GM23338 (cell line): ENCODE measurements at regions not wholly inside any gene's neighbourhood (a gene's known extent, or its start where the extent isn't known, plus 50 kb on each side); places are given as distances from the start of the nearest gene placed in this dataset.

ENCODE experiments used
- ATAC-seq: fragments of 200-7000 bp; cut with Tn5 transposase; 3 replicates; pipeline ENCODE4 v1.9.1; 2020
- DNase-seq: peaks from one replicate; pipeline ENCODE4 v3.0.0-alpha.2; 2015; ENCODE audit warnings: low spot score
- H2AFZ ChIP-seq: fragments of 200-600 bp; sonication (generic); 2 replicates; pipeline ENCODE4 v1.8.0; 2016; ENCODE audit warnings: antibody characterized with exemption, mild to moderate bottlenecking, moderate library complexity
- H3F3A ChIP-seq: fragments of 200-600 bp; sonication (generic); replicated peaks from 2 replicates; pipeline ENCODE4 v1.8.0; 2017; ENCODE audit warnings: antibody characterized with exemption, mixed run types, low read depth
- H3K27ac ChIP-seq: fragments of 200-600 bp; sonication (generic); 2 replicates; pipeline ENCODE4 v1.6.1; 2016; ENCODE audit warnings: low read depth
- H3K27me3 ChIP-seq: fragments of 200-600 bp; sonication (generic); 2 replicates; pipeline ENCODE4 v1.8.0; 2016; ENCODE audit warnings: mild to moderate bottlenecking, mixed run types, moderate library complexity; ENCODE audit not compliant: insufficient read depth
- H3K36me3 ChIP-seq: fragments of 200-600 bp; sonication (generic); 2 replicates; pipeline ENCODE4 v1.8.0; 2016; ENCODE audit warnings: mild to moderate bottlenecking; ENCODE audit not compliant: insufficient read depth
- H3K4me1 ChIP-seq: fragments of 200-600 bp; sonication (generic); 2 replicates; pipeline ENCODE4 v1.8.0; 2016; ENCODE audit warnings: mild to moderate bottlenecking, moderate library complexity; ENCODE audit not compliant: insufficient read depth
- H3K4me2 ChIP-seq: fragments of 200-600 bp; sonication (generic); 2 replicates; pipeline ENCODE4 v1.7.1; 2017; ENCODE audit warnings: mixed run types
- H3K4me3 ChIP-seq: fragments of 200-600 bp; sonication (generic); 2 replicates; pipeline ENCODE4 v1.6.1; 2016; ENCODE audit warnings: mixed run types
- H3K79me2 ChIP-seq: fragments of 200-600 bp; sonication (generic); replicated peaks from 2 replicates; pipeline ENCODE4 v1.8.0; 2017; ENCODE audit warnings: mild to moderate bottlenecking; ENCODE audit not compliant: insufficient read depth
- H3K9me2 ChIP-seq: fragments of 200-600 bp; sonication (generic); 2 replicates; pipeline ENCODE4 v1.8.0; 2017; ENCODE audit not compliant: insufficient read depth
- H4K20me1 ChIP-seq: fragments of 200-600 bp; sonication (generic); replicated peaks from 2 replicates; pipeline ENCODE4 v1.8.0; 2017; ENCODE audit warnings: mild to moderate bottlenecking; ENCODE audit not compliant: insufficient read depth
- H3K27ac Mint-ChIP-seq: 2 replicates; pipeline ENCODE4 v1.8.0; 2020; ENCODE audit warnings: inconsistent platforms, mild to moderate bottlenecking, moderate library complexity, mixed read lengths
- H3K27me3 Mint-ChIP-seq: 3 replicates; pipeline ENCODE4 v1.8.0; 2022; ENCODE audit warnings: low read depth, mild to moderate bottlenecking, moderate library complexity, mixed read lengths, inconsistent platforms; ENCODE audit not compliant: insufficient read depth, poor library complexity
- H3K36me3 Mint-ChIP-seq: 3 replicates; pipeline ENCODE4 v1.8.0; 2021; ENCODE audit warnings: low read depth, mild to moderate bottlenecking, inconsistent platforms, moderate library complexity, mixed read lengths
- H3K4me1 Mint-ChIP-seq: 3 replicates; pipeline ENCODE4 v1.8.0; 2020; ENCODE audit warnings: mild to moderate bottlenecking, inconsistent platforms, mixed read lengths
- H3K4me3 Mint-ChIP-seq: 3 replicates; pipeline ENCODE4 v1.8.0; 2021; ENCODE audit warnings: moderate library complexity, mild to moderate bottlenecking, inconsistent platforms, mixed read lengths
- H3K9me3 Mint-ChIP-seq: 3 replicates; pipeline ENCODE4 v1.8.0; 2020; ENCODE audit warnings: moderate library complexity, mild to moderate bottlenecking, inconsistent platforms, mixed read lengths
- EZH2 ChIP-seq: fragments of 200-600 bp; sonication (generic); IDR thresholded peaks from one replicate; pipeline ENCODE4 v1.8.0; 2017; ENCODE audit warnings: antibody characterized with exemption, mild to moderate bottlenecking, low read depth; ENCODE audit not compliant: unreplicated experiment
- EZH2phosphoT487 ChIP-seq: fragments of 200-600 bp; sonication (generic); IDR thresholded peaks from one replicate; pipeline ENCODE4 v1.8.1; 2018; ENCODE audit warnings: antibody characterized with exemption; ENCODE audit not compliant: unreplicated experiment
- JUNB ChIP-seq: IDR thresholded peaks from one replicate; pipeline ENCODE4 v1.6.1; 2016; ENCODE audit warnings: antibody characterized with exemption; ENCODE audit not compliant: unreplicated experiment
- NANOG ChIP-seq: IDR thresholded peaks from 2 replicates; pipeline ENCODE4 v1.6.1; 2016; ENCODE audit warnings: antibody characterized with exemption, borderline replicate concordance
- ZNF114 ChIP-seq: fragments of 250-450 bp; sonication (Bioruptor Pico); IDR thresholded peaks from 2 replicates; pipeline ENCODE4 v1.5.0; 2020; ENCODE audit warnings: mild to moderate bottlenecking, moderate library complexity
- ZNF331 ChIP-seq: fragments of 250-450 bp; sonication (Bioruptor Pico); IDR thresholded peaks from 2 replicates; pipeline ENCODE4 v1.5.0; 2020; ENCODE audit warnings: low read depth, mild to moderate bottlenecking, moderate library complexity
- TF ChIP-seq, protein P1 (sequence below): IDR thresholded peaks from one replicate; pipeline ENCODE4 v1.6.1; 2018; ENCODE audit warnings: antibody characterized with exemption; ENCODE audit not compliant: unreplicated experiment
- TF ChIP-seq, protein P2 (sequence below), 2 experiments: fragments of 200-600 bp in 1 of 2; sonication (generic) in 1 of 2; conservative IDR thresholded peaks; 2 replicates each; pipeline versions ENCODE4 v1.5.1 to v1.6.1; 2016 to 2017; ENCODE audit warnings: antibody characterized with exemption in 2 of 2, low read depth in 2 of 2, mild to moderate bottlenecking in 2 of 2, moderate library complexity in 1 of 2
- TF ChIP-seq, protein P3 (sequence below): fragments of 250-450 bp; sonication (Bioruptor Pico); IDR thresholded peaks from 2 replicates; pipeline ENCODE4 v1.5.0; 2020; ENCODE audit warnings: mild to moderate bottlenecking, moderate library complexity

DNA sequence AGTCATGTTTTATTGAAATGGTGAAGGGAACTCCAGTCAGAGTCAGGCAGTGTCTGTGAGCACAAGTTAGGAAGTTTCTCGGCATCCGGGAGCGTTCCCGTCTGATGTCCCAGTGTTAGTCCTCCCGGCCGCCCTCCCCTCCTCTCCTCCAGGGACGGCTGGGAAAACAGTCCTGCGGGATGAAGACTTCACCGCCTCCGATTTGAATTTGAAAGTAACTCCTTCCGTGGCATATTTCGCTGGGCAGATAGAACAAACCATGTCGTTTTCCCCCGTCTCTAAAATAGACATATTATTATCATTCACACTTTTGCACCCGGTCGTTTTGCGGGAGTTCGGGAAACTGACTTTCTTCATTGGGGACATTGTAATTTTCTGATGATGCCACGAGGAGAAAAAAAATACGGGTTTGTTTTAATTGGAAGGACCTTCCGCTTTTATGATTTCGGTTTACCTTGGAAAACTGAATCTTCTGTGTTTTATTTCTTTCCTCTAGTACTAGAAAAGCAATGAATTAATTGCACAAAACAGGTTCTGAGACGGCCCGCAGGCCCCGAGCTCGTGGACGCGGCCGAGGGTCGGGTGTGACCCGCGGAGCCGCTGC lies 76.6 kb downstream of the ZIC5 start:
- Mint-ChIP-seq H3K4me3 (peak overlapping the region; percentile 66), H3K9me3 (no peaks in the 10 kb centered on the region), H3K27me3 (peaks cover 32% of the 10 kb centered on the region), H3K36me3 (no peaks in the 10 kb centered on the region), H3K27ac (no peak overlapping the region), H3K4me1 (peaks cover 57% of the 10 kb centered on the region)
- peaks cover 30% of the 10 kb centered on the region for H3F3A ChIP-seq
- peak overlapping the region; percentile 99 for H3K4me2 ChIP-seq
- peak; percentile 10 for ATAC-seq
- no peak overlapping the region for H3K27ac ChIP-seq
- TF ChIP-seq EZH2: peak; percentile 78
- TF ChIP-seq, protein P1, sequence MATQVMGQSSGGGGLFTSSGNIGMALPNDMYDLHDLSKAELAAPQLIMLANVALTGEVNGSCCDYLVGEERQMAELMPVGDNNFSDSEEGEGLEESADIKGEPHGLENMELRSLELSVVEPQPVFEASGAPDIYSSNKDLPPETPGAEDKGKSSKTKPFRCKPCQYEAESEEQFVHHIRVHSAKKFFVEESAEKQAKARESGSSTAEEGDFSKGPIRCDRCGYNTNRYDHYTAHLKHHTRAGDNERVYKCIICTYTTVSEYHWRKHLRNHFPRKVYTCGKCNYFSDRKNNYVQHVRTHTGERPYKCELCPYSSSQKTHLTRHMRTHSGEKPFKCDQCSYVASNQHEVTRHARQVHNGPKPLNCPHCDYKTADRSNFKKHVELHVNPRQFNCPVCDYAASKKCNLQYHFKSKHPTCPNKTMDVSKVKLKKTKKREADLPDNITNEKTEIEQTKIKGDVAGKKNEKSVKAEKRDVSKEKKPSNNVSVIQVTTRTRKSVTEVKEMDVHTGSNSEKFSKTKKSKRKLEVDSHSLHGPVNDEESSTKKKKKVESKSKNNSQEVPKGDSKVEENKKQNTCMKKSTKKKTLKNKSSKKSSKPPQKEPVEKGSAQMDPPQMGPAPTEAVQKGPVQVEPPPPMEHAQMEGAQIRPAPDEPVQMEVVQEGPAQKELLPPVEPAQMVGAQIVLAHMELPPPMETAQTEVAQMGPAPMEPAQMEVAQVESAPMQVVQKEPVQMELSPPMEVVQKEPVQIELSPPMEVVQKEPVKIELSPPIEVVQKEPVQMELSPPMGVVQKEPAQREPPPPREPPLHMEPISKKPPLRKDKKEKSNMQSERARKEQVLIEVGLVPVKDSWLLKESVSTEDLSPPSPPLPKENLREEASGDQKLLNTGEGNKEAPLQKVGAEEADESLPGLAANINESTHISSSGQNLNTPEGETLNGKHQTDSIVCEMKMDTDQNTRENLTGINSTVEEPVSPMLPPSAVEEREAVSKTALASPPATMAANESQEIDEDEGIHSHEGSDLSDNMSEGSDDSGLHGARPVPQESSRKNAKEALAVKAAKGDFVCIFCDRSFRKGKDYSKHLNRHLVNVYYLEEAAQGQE: no peak
- H3K79me2 ChIP-seq: no peaks in the 10 kb centered on the region
- peaks cover 63% of the 10 kb centered on the region for H3K4me1 ChIP-seq
- peak overlapping the region; percentile 96 for H2AFZ ChIP-seq
- H3K9me2 ChIP-seq: no peaks in the 10 kb centered on the region
- H3K36me3 ChIP-seq: no peaks in the 10 kb centered on the region
- H4K20me1 ChIP-seq: no peaks in the 10 kb centered on the region
- peak; percentile 74 for DNase-seq
- peaks cover 59% of the 10 kb centered on the region for H3K27me3 ChIP-seq
- peak overlapping the region; percentile 74 for H3K4me3 ChIP-seq

DNA sequence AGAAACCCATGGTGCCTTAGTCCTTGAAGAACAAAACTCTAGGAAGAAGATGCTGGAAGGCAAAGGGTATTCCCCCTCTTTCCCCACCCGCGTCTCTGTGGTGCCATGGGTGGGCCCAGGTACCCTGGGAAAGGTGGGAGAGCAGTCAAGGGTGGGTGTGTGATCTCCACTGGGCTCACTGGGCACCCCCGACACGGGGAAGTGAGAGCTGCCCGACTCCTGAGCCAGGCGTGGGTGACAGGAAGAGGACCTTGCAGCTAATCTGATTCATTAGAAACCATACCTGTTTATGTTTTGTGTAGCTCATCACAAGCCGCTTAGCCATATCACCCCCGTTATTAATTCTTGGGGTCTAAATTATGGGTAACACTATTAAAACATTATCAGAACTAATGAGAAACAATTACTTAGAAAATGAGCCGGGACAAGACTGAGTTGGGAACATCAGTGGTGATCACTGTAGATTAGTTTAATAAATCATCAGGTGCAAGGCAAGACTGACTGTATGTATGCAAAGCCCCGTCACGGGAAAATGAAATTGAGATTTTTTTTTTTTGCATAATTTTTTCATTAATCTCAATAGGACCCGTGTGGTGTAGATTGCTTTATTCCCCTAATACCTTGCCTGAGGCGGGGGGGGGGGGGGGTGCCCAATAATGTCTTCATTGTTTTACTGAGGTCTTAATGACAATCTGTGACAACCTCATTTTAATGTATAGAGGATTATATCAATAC lies 77.3 kb downstream of the ZIC5 start:
- no peaks in the 10 kb centered on the region for H3K36me3 Mint-ChIP-seq
- H3K4me1 Mint-ChIP-seq: peaks cover 56% of the 10 kb centered on the region
- Histone ChIP-seq H3K4me3 (peak overlapping the region; percentile 74), H3K36me3 (no peaks in the 10 kb centered on the region), H3K27ac (no peak overlapping the region), H3F3A (peaks cover 33% of the 10 kb centered on the region), H3K4me2 (peak overlapping the region; percentile 99), H3K9me2 (no peaks in the 10 kb centered on the region), H3K4me1 (peaks cover 61% of the 10 kb centered on the region), H2AFZ (no peak overlapping the region), H4K20me1 (no peaks in the 10 kb centered on the region), H3K27me3 (peaks cover 59% of the 10 kb centered on the region), H3K79me2 (no peaks in the 10 kb centered on the region)
- no peak for ATAC-seq
- H3K9me3 Mint-ChIP-seq: no peaks in the 10 kb centered on the region
- H3K27ac Mint-ChIP-seq: no peak overlapping the region
- peak overlapping the region; percentile 66 for H3K4me3 Mint-ChIP-seq
- no peak for DNase-seq
- H3K27me3 Mint-ChIP-seq: peaks cover 32% of the 10 kb centered on the region
- TF ChIP-seq EZH2phosphoT487 (no peak), NANOG (no peak), EZH2 (no peak), ZNF331 (CRISPR knock-in tag) (no peak), JUNB (no peak), ZNF114 (no peak)
- TF ChIP-seq, protein P2, sequence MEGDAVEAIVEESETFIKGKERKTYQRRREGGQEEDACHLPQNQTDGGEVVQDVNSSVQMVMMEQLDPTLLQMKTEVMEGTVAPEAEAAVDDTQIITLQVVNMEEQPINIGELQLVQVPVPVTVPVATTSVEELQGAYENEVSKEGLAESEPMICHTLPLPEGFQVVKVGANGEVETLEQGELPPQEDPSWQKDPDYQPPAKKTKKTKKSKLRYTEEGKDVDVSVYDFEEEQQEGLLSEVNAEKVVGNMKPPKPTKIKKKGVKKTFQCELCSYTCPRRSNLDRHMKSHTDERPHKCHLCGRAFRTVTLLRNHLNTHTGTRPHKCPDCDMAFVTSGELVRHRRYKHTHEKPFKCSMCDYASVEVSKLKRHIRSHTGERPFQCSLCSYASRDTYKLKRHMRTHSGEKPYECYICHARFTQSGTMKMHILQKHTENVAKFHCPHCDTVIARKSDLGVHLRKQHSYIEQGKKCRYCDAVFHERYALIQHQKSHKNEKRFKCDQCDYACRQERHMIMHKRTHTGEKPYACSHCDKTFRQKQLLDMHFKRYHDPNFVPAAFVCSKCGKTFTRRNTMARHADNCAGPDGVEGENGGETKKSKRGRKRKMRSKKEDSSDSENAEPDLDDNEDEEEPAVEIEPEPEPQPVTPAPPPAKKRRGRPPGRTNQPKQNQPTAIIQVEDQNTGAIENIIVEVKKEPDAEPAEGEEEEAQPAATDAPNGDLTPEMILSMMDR (conservative IDR thresholded peaks at IDR 0.05; ENCODE audit: low read depth in 2 of 2): no peak
- TF ChIP-seq, protein P3, sequence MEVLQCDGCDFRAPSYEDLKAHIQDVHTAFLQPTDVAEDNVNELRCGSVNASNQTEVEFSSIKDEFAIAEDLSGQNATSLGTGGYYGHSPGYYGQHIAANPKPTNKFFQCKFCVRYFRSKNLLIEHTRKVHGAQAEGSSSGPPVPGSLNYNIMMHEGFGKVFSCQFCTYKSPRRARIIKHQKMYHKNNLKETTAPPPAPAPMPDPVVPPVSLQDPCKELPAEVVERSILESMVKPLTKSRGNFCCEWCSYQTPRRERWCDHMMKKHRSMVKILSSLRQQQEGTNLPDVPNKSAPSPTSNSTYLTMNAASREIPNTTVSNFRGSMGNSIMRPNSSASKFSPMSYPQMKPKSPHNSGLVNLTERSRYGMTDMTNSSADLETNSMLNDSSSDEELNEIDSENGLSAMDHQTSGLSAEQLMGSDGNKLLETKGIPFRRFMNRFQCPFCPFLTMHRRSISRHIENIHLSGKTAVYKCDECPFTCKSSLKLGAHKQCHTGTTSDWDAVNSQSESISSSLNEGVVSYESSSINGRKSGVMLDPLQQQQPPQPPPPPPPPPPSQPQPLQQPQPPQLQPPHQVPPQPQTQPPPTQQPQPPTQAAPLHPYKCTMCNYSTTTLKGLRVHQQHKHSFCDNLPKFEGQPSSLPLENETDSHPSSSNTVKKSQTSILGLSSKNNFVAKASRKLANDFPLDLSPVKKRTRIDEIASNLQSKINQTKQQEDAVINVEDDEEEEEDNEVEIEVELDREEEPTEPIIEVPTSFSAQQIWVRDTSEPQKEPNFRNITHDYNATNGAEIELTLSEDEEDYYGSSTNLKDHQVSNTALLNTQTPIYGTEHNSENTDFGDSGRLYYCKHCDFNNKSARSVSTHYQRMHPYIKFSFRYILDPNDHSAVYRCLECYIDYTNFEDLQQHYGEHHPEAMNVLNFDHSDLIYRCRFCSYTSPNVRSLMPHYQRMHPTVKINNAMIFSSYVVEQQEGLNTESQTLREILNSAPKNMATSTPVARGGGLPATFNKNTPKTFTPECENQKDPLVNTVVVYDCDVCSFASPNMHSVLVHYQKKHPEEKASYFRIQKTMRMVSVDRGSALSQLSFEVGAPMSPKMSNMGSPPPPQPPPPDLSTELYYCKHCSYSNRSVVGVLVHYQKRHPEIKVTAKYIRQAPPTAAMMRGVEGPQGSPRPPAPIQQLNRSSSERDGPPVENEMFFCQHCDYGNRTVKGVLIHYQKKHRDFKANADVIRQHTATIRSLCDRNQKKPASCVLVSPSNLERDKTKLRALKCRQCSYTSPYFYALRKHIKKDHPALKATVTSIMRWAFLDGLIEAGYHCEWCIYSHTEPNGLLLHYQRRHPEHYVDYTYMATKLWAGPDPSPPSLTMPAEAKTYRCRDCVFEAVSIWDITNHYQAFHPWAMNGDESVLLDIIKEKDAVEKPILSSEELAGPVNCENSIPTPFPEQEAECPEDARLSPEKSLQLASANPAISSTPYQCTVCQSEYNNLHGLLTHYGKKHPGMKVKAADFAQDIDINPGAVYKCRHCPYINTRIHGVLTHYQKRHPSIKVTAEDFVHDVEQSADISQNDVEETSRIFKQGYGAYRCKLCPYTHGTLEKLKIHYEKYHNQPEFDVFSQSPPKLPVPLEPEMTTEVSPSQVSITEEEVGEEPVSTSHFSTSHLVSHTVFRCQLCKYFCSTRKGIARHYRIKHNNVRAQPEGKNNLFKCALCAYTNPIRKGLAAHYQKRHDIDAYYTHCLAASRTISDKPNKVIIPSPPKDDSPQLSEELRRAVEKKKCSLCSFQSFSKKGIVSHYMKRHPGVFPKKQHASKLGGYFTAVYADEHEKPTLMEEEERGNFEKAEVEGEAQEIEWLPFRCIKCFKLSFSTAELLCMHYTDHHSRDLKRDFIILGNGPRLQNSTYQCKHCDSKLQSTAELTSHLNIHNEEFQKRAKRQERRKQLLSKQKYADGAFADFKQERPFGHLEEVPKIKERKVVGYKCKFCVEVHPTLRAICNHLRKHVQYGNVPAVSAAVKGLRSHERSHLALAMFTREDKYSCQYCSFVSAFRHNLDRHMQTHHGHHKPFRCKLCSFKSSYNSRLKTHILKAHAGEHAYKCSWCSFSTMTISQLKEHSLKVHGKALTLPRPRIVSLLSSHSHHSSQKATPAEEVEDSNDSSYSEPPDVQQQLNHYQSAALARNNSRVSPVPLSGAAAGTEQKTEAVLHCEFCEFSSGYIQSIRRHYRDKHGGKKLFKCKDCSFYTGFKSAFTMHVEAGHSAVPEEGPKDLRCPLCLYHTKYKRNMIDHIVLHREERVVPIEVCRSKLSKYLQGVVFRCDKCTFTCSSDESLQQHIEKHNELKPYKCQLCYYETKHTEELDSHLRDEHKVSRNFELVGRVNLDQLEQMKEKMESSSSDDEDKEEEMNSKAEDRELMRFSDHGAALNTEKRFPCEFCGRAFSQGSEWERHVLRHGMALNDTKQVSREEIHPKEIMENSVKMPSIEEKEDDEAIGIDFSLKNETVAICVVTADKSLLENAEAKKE: no peak
